NCI-H2029 treated with DMSO at 0.1 percent for 48 hours (cell line): ENCODE measurements at regions not wholly inside any gene's neighbourhood (a gene's known extent, or its start where the extent isn't known, plus 50 kb on each side); places are given as distances from the start of the nearest gene placed in this dataset.

Experiments used
- DNase-seq: peaks from one replicate; lab custom pipeline; 2025; lab: John Stamatoyannopoulos, UW

DNA sequence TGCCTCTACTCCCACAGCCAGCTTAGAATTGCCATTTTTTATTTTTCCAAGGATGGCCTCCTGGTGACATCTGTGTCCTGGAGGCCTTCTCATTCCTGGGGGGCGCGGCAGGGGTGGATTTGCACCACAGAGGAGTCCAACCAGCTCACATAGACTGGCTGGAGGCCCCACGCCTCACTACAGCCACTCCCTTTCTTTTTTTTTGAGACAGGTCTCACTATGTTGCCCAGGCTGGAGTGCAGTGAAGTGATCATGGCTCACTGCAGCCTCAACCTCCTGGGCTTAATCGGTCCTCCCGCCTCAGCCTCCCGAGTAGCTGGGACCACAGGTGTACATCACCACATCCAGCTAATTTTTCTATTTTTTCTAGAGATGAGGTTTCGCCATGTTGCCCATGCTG, 57.6 kb upstream of the DOCK1 start:
- no peak for DNase-seq

DNA sequence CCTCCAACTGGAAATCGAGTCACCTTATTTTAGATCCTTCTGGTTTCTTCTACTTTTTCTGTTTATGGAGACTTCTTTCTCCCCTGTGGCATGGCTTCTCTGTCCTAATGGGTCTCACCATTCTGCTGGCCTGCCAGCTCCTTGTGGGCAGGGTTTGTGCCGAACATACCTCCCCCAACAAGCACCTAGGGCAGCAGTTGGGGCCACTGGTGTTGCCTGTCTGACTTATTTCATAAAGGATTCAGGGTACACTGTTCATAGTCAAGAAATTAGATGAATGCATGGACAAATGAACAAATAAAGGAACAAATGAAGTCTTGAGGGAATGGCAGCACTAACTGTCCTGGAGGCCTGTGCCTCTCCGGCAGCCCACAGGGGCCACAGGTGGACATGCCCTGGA, 55.6 kb upstream of the DOCK1 start:
- DNase-seq: no peak

DNA sequence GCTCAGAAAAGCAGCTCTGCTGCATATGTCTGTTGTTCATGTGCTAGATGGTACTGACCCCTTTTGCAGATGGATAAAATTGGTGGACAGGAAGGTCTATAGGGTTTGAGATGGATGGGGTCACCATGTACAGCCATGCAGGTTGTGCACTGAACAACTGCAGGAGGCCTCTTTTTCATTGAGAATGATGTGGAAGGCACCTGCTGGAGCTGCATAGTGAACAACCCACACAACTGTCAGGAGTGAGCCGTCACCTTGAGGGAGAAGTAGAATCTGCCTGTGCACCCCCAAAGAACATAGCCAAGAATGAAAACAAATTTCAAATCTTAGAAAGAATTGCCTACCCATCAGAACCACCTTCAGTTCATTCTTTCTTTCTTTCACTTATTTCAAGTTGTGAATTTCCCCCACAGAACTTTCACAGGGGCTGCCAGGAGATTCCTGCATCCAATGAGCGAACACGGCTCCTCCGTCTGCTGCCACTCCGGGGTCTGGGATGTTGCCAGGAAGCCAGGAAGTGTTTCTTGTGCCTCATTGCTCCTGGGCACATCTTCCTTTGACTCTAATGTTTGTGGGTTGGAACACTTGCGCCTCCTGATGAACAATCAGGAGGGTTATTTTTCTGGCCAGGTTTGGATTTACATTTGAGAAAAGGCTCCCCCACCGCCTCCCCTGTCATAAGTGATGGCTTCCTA, 53.7 kb upstream of the DOCK1 start:
- no peak for DNase-seq

DNA sequence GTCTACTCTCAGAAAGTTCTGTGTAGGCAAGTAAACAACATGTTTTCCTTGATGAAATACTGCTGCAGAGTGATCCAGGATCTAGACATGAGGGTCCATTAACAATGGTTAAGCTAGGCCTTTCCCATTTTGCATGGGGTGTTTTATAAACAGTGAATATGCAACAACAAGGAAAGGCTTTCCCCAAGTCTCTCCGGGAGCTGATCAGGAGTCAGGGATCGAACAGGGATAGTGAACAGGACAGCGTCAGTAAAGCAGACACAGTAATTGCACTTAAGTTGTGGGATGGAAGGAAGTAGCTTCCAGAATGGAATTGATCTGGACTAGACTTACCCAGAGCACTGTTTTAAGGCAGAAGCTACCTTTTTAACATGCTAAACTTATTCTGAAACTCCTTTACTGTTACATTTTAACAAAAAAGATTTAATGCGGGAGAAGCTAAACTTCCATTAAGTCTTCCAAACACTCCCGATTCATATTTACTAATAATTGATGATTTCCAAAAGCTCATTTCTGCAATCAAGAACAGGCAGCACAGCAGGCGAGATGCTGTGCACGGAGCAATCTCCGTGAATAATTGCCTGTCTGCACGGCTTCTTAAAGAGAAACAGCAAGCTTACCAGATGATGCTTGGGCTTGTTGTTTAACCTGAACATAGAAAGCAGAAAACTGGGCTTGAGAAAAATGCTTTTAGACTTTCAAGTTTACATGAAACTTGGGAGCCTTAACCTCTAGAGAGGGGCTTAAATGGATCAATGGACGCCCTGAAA, 50.3 kb upstream of the DOCK1 start:
- DNase-seq: no peak
